HG03354 (cell line): ENCODE measurements at regions not wholly inside any gene's neighbourhood (a gene's known extent, or its start where the extent isn't known, plus 50 kb on each side); places are given as distances from the start of the nearest gene placed in this dataset.
A peak's percentile ranks its signal among the peaks of the same experiment; 100 is the strongest.

Experiments
- ATAC-seq: cut with Tn5 transposase; IDR thresholded peaks from one replicate; pipeline ENCODE4 v1.9.1; 2021; ENCODE audit warnings: mild to moderate bottlenecking; ENCODE audit not compliant: unreplicated experiment, poor library complexity, severe bottlenecking

- ATAC-seq: peak; percentile 94
Measured at GRCh38 chr14:53824061-53824460, 132.6 kb downstream of the BMP4 start.

GRCh38 chr14:53814392-53814791 lies 142.2 kb downstream of the BMP4 start:
- no peak for ATAC-seq

- ATAC-seq: no peak
Measured at GRCh38 chr14:53810221-53810620, 146.4 kb downstream of the BMP4 start.

- ATAC-seq: no peak
Measured at GRCh38 chr14:53808042-53808441, 148.6 kb downstream of the BMP4 start.

- no peak for ATAC-seq
Measured at GRCh38 chr14:53807542-53807941, 149.1 kb downstream of the BMP4 start.

- ATAC-seq: no peak
Measured at GRCh38 chr14:53807108-53807507, 149.5 kb downstream of the BMP4 start.

- ATAC-seq: no peak
Measured at GRCh38 chr14:53796734-53797133, 159.9 kb downstream of the BMP4 start.

GRCh38 chr14:53793790-53794505 lies 162.7 kb downstream of the BMP4 start:
- no peak for ATAC-seq

GRCh38 chr14:53792909-53793308 lies 163.7 kb downstream of the BMP4 start:
- ATAC-seq: no peak

- ATAC-seq: no peak
Measured at GRCh38 chr14:53790731-53791500, 165.7 kb downstream of the BMP4 start.

GRCh38 chr14:53788566-53788965 lies 168.1 kb downstream of the BMP4 start:
- ATAC-seq: no peak

GRCh38 chr14:53786045-53786444 lies 170.6 kb downstream of the BMP4 start:
- ATAC-seq: no peak

- no peak for ATAC-seq
Measured at GRCh38 chr14:53784688-53785087, 171.9 kb downstream of the BMP4 start.

GRCh38 chr14:53783256-53783655 lies 173.4 kb downstream of the BMP4 start:
- ATAC-seq: no peak

- ATAC-seq: no peak
Measured at GRCh38 chr14:53780051-53780555, 176.5 kb downstream of the BMP4 start.

GRCh38 chr14:53779301-53779700 lies 177.3 kb downstream of the BMP4 start:
- no peak for ATAC-seq

- no peak for ATAC-seq
Measured at GRCh38 chr14:53778263-53778662, 178.4 kb downstream of the BMP4 start.

GRCh38 chr14:53772936-53773335 lies 183.7 kb downstream of the BMP4 start:
- ATAC-seq: no peak

GRCh38 chr14:53767566-53767965 lies 189.1 kb downstream of the BMP4 start:
- no peak for ATAC-seq

GRCh38 chr14:53766601-53767000 lies 190.0 kb downstream of the BMP4 start:
- no peak for ATAC-seq

- ATAC-seq: no peak
Measured at GRCh38 chr14:53766106-53766505, 190.5 kb downstream of the BMP4 start.
